Mesenchymal stem cell (in vitro differentiated cells and primary cell): ENCODE measurements at regions not wholly inside any gene's neighbourhood (a gene's known extent, or its start where the extent isn't known, plus 50 kb on each side); places are given as distances from the start of the nearest gene placed in this dataset.
"Not testable (repeated sequence)": the region's sequence is repeated elsewhere in the genome, so short reads cannot be mapped to it uniquely, and the experiment has no call there.

Experiments
- DNase-seq: peaks from one replicate; pipeline ENCODE4 v3.0.0-alpha.2; 2013
- H2AFZ ChIP-seq: one replicate; pipeline ENCODE4 v1.6.1; 2013; ENCODE audit warnings: low read depth, mild to moderate bottlenecking, control low read depth, inconsistent platforms, low read length, moderate library complexity
- H2AK5ac ChIP-seq: 2 replicates; pipeline ENCODE4 v1.6.1; 2013; ENCODE audit warnings: low read length, moderate library complexity, mild to moderate bottlenecking, inconsistent platforms; ENCODE audit not compliant: severe bottlenecking
- H2BK120ac ChIP-seq: one replicate; pipeline ENCODE4 v1.6.1; 2013; ENCODE audit warnings: low read depth, mild to moderate bottlenecking, inconsistent platforms, low read length, moderate library complexity
- H2BK12ac ChIP-seq, 2 experiments: one replicate each; pipeline ENCODE4 v1.6.1; 2013; ENCODE audit warnings: inconsistent platforms in 2 of 2, low read length in 2 of 2, mild to moderate bottlenecking in 2 of 2, moderate library complexity in 2 of 2, control low read depth in 1 of 2
- H2BK15ac ChIP-seq: one replicate; pipeline ENCODE4 v1.6.1; 2013; ENCODE audit warnings: mild to moderate bottlenecking, low read depth, inconsistent platforms; ENCODE audit not compliant: poor library complexity, severe bottlenecking
- H2BK5ac ChIP-seq: 2 replicates; pipeline ENCODE4 v1.6.1; 2013; ENCODE audit warnings: low read depth, mild to moderate bottlenecking, low read length, control low read depth, inconsistent platforms; ENCODE audit not compliant: poor library complexity, severe bottlenecking
- H3K14ac ChIP-seq, 2 experiments: one replicate each; pipeline ENCODE4 v1.6.1; 2013; ENCODE audit warnings: inconsistent platforms in 2 of 2, low read length in 2 of 2, control low read depth in 1 of 2, mild to moderate bottlenecking in 1 of 2, moderate library complexity in 1 of 2
- H3K18ac ChIP-seq, 2 experiments: one replicate each; pipeline ENCODE4 v1.6.1; 2013; ENCODE audit warnings: inconsistent platforms in 2 of 2, low read length in 2 of 2, control low read depth in 1 of 2, low read depth in 1 of 2, mild to moderate bottlenecking in 1 of 2
- H3K23ac ChIP-seq, 2 experiments: one replicate each; pipeline ENCODE4 v1.6.1; 2013; ENCODE audit warnings: inconsistent platforms in 2 of 2, low read length in 2 of 2, mild to moderate bottlenecking in 2 of 2, moderate library complexity in 2 of 2, control low read depth in 1 of 2
- H3K27ac ChIP-seq: 2 replicates; pipeline ENCODE4 v1.5.1; 2013; ENCODE audit warnings: mild to moderate bottlenecking, moderate library complexity, low read length, control low read depth, inconsistent platforms; ENCODE audit not compliant: poor library complexity, severe bottlenecking
- H3K27me3 ChIP-seq, 2 experiments: 2 replicates each; pipeline versions ENCODE4 v1.6.1 to v1.7.0; 2013; ENCODE audit warnings: low read length in 2 of 2, mild to moderate bottlenecking in 2 of 2, moderate library complexity in 2 of 2, control low read depth in 1 of 2, inconsistent platforms in 1 of 2; ENCODE audit not compliant: control insufficient read depth in 1 of 2, insufficient read depth in 1 of 2
- H3K36me3 ChIP-seq, 2 experiments: 2 replicates each; pipeline versions ENCODE4 v1.6.1 to v1.7.0; 2013; ENCODE audit warnings: low read length in 2 of 2, control low read depth in 1 of 2, inconsistent platforms in 1 of 2, low read depth in 1 of 2, mild to moderate bottlenecking in 1 of 2; ENCODE audit not compliant: insufficient read depth in 2 of 2, control insufficient read depth in 1 of 2
- H3K4ac ChIP-seq, 2 experiments: one replicate each; pipeline ENCODE4 v1.6.1; 2013; ENCODE audit warnings: inconsistent platforms in 2 of 2, low read length in 2 of 2, mild to moderate bottlenecking in 2 of 2, moderate library complexity in 2 of 2, control low read depth in 1 of 2, low read depth in 1 of 2
- H3K4me1 ChIP-seq: 2 replicates; pipeline ENCODE4 v1.6.1; 2013; ENCODE audit warnings: low read depth, low read length, control low read depth; ENCODE audit not compliant: control insufficient read depth, insufficient read depth
- H3K4me2 ChIP-seq: 2 replicates; pipeline ENCODE4 v1.6.1; 2013; ENCODE audit warnings: low read length, mild to moderate bottlenecking, inconsistent platforms; ENCODE audit not compliant: poor library complexity, severe bottlenecking
- H3K4me3 ChIP-seq, 2 experiments: 2 replicates each; pipeline versions ENCODE4 v1.5.1 to v1.7.0; 2013; ENCODE audit warnings: low read length in 2 of 2, mild to moderate bottlenecking in 2 of 2, control low read depth in 1 of 2, low read depth in 1 of 2; ENCODE audit not compliant: insufficient read depth in 1 of 2
- H3K79me1 ChIP-seq: replicated peaks from 2 replicates; pipeline ENCODE4 v1.6.1; 2013; ENCODE audit warnings: mild to moderate bottlenecking, control low read depth, low read length, inconsistent platforms; ENCODE audit not compliant: poor library complexity, severe bottlenecking
- H3K9ac ChIP-seq: 2 replicates; pipeline ENCODE4 v1.7.0; 2013; ENCODE audit warnings: mild to moderate bottlenecking, low read length, moderate library complexity
- H3K9me3 ChIP-seq: 2 replicates; pipeline ENCODE4 v1.7.0; 2013; ENCODE audit warnings: mild to moderate bottlenecking, low read length; ENCODE audit not compliant: control insufficient read depth
- H4K8ac ChIP-seq: one replicate; pipeline ENCODE4 v1.6.1; 2013; ENCODE audit warnings: inconsistent platforms, mild to moderate bottlenecking, low read length, moderate library complexity
- H4K91ac ChIP-seq: one replicate; pipeline ENCODE4 v1.6.1; 2013; ENCODE audit warnings: mild to moderate bottlenecking, low read length, inconsistent platforms
- WGBS: methylation state at CpG from one replicate; pipeline ENCODE4 v1.1.7; 2013; ENCODE audit warnings: mixed read lengths; 5-methylcytosine and 5-hydroxymethylcytosine counted together

GRCh38 chr4:3634281-3634857 is 102.1 kb upstream of the LRPAP1 start:
- peaks cover 0 to 31% of the 10 kb centered on the region in 2 experiments for H3K27me3 ChIP-seq
- no peak overlapping the region for H2BK5ac ChIP-seq
- H4K8ac ChIP-seq, result no peak overlapping the region
- H2BK15ac ChIP-seq, result no peak overlapping the region
- H3K23ac ChIP-seq, result no peak overlapping the region
- H3K9ac ChIP-seq, result no peak overlapping the region
- H3K14ac ChIP-seq, result no peak overlapping the region
- H2AFZ ChIP-seq, result no peak overlapping the region
- no peaks in the 10 kb centered on the region for H3K79me1 ChIP-seq
- no peak overlapping the region for H3K4ac ChIP-seq
- H3K36me3 ChIP-seq, result no peaks in the 10 kb centered on the region
- peaks cover 5% of the 10 kb centered on the region for H3K9me3 ChIP-seq
- H2BK120ac ChIP-seq, result no peak overlapping the region
- no peak overlapping the region for H2AK5ac ChIP-seq
- no peak overlapping the region for H2BK12ac ChIP-seq
- no peak overlapping the region for H3K27ac ChIP-seq
- H4K91ac ChIP-seq, result no peak overlapping the region
- H3K4me2 ChIP-seq, result no peak overlapping the region
- no peak for DNase-seq
- no peaks in the 10 kb centered on the region for H3K4me1 ChIP-seq
- H3K18ac ChIP-seq, result no peak overlapping the region
- WGBS, result 89% methylated on average over 17 of the region's 17 CpGs
- H3K4me3 ChIP-seq, result no peak overlapping the region

GRCh38 chr4:3633277-3633676 is 101.1 kb upstream of the LRPAP1 start:
- not testable (repeated sequence) for H3K14ac ChIP-seq, H3K27ac ChIP-seq, H2BK12ac ChIP-seq, H4K91ac ChIP-seq, H2BK15ac ChIP-seq, H3K9me3 ChIP-seq, H3K4me3 ChIP-seq, DNase-seq, H3K23ac ChIP-seq, H2BK5ac ChIP-seq, H3K4ac ChIP-seq, H2AK5ac ChIP-seq, H3K4me1 ChIP-seq, H3K79me1 ChIP-seq, H2BK120ac ChIP-seq, H2AFZ ChIP-seq, H3K4me2 ChIP-seq, H3K36me3 ChIP-seq, H3K9ac ChIP-seq, H3K18ac ChIP-seq, H4K8ac ChIP-seq
- peaks cover 0 to 22% of the 10 kb centered on the region in 2 experiments for H3K27me3 ChIP-seq
- WGBS, result 87% methylated on average over 9 of the region's 10 CpGs

GRCh38 chr4:3632794-3633193 is 100.6 kb upstream of the LRPAP1 start:
- H4K91ac ChIP-seq, H3K14ac ChIP-seq, H3K23ac ChIP-seq, H3K4ac ChIP-seq, H3K4me1 ChIP-seq, H3K18ac ChIP-seq, H3K4me2 ChIP-seq, H2BK120ac ChIP-seq, DNase-seq, H4K8ac ChIP-seq, H3K79me1 ChIP-seq, H2AK5ac ChIP-seq, H3K36me3 ChIP-seq, H2BK12ac ChIP-seq, H2BK15ac ChIP-seq, H2BK5ac ChIP-seq, H2AFZ ChIP-seq, H3K9ac ChIP-seq, H3K4me3 ChIP-seq, H3K27ac ChIP-seq, H3K9me3 ChIP-seq: not testable (repeated sequence)
- WGBS, result 89% methylated on average over 17 of the region's 18 CpGs
- peaks cover 0 to 17% of the 10 kb centered on the region in 2 experiments for H3K27me3 ChIP-seq

- not testable (repeated sequence) for H3K9me3 ChIP-seq, H3K18ac ChIP-seq, H2AFZ ChIP-seq, H2BK5ac ChIP-seq, H3K23ac ChIP-seq, H2BK12ac ChIP-seq, H3K14ac ChIP-seq, DNase-seq, H2BK120ac ChIP-seq, H3K4ac ChIP-seq, H2AK5ac ChIP-seq, H3K9ac ChIP-seq, H3K27ac ChIP-seq, H4K8ac ChIP-seq, H2BK15ac ChIP-seq, H3K36me3 ChIP-seq, H3K79me1 ChIP-seq, H4K91ac ChIP-seq, H3K4me1 ChIP-seq, H3K4me3 ChIP-seq, H3K4me2 ChIP-seq
- peaks cover 0 to 13% of the 10 kb centered on the region in 2 experiments for H3K27me3 ChIP-seq
- WGBS, result 79% methylated on average over 16 of the region's 21 CpGs
Observed at GRCh38 chr4:3631544-3632266, 99.5 kb upstream of the LRPAP1 start.
